ENCODE measurements at regions not wholly inside any gene's neighbourhood (a gene's known extent, or its start where the extent isn't known, plus 50 kb on each side); places are given as distances from the start of the nearest gene placed in this dataset.

DNA sequence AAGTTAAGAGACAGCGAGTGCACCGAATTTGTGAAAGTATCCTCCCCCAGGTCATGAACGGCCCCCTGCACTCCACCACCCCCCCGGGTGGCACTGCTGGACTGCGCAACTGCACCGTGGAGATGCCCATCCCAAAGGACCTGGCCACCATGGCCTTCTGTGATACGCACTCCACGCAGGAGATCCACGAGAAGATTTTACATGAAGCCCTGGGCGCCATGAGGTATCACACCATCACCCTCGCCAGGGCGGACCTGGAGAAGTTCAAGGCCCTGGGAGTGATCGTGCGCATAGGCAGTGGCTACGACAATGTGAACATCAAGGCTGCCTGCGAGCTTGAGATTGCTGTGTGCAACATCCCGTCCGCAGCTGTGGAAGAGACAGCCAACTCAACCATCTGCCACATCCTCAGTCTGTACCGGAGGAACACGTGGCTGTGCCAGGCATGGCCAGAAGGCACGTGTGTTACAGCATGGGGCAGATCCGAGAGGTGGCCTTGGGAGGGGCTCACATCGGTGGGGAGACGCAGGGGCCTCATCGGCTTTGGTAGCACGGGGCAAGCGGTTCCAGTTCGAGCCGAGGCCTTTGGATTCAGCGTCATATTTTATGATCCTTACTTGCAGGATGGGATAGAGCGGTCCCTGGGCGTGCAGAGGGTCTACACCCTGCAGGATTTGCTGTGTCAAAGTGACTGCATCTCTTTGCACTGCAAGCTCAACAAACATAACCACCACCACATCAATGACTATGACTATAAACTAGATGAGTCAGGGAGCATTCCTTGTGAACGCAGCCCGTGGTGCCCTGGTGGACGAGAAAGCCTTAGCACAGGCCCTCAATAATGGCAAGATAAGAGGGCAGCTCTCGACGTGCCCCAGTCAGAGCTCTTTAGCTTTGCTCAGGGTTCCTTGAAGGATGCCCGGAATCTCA, 290.8 kb upstream of the MC4R start:
- no peak for DNase-seq (ENCODE audit: low read depth in 2 of 2)

DNA sequence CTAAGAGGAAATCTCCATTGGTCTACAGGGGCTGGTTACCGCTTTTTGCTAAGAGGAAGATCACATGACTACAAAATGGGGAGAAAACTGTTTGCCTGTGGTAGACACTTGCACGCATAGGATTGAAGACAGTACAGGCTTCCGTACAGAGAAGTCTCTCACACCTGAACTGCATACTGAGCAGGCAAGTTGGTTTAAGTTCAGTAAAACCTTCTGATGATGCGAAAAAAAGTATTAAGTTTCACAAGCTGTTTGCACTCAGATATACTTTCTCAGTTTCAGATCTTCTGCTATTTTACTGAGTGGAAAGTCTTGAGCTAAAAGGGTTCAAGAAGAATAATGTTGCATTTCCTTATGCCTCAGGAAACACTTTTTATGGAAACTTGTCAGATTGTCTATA, 292.2 kb upstream of the MC4R start:
- no peak for DNase-seq (ENCODE audit: low read depth in 2 of 2)

DNA sequence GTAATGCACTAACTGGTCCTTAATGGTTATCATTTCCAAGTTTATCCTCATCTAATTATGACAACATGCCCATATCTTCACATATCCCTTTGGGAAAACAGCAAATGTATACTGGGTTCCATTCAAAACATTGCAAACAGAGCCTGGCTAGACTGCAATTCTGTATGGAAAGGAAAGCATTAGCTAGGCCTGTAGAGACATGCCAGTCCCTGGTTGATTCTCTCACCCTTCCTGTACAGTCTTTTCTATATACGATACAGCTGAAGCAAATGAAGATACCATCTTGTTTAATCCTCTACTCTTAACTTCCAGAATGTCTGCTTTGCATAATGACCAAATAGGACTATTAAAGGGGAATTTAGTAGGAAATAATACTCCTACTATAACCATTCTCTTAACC, 294.4 kb upstream of the MC4R start:
- no peak for DNase-seq (ENCODE audit: low read depth in 2 of 2)

DNA sequence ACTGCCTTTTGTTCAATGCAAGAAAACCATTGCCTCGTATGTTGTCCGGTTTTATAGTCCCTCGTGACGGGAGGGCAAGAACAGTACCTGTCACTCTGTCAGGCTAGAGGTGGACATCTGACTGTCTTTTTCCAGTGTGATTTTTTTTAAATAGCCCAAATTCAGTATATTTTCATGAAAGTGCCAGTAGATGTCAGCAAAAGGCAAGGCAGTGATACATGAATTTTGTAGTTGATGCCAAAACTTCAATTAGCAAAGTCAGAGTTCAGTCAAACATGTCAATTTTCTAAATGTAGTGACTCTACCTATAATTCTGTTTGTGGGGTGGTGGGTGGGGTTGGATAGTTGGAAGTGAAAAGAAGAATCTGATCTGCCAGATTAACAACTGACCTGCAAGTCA, 296.0 kb upstream of the MC4R start:
- DNase-seq (ENCODE audit: low read depth in 2 of 2): no peak

DNA sequence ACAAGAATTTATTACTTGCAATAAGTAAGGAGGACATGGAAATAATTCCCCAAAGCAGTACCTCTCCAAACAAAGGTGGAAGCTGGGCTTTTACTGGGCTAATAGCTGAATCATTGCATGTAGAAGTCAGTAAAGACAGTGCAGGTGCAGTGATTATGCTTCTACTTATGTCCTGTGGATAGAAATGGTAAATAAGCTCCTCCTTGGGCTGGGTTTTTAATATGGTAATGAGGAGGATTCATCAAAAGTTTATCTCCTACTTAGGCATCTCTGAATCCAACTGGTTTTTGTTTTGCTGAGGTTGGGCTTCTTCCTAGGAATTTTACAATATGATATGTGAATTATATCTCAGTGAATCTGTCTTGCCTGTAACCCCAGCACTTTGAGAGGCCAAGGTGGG, 297.4 kb upstream of the MC4R start:
- DNase-seq (ENCODE audit: low read depth in 2 of 2): no peak

DNA sequence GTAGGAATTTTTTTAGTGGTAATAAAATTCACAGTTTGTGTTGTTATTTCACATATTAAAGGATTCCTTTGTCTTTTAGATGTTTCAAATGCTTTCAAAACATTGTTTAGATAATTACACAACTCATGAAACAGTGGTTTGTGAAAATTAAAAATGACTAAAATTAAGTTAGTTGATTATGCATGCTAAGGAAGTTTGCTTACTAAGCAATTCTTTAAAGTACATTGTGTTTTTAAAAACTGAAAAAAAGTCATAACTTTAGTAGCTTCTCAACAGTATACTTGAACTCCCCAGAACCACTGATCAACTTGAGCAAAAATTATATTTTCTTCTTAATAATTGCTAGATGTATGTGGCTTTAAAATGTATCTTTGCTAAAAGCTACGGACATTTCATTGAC, 298.4 kb upstream of the MC4R start:
- DNase-seq (ENCODE audit: low read depth in 2 of 2): no peak

DNA sequence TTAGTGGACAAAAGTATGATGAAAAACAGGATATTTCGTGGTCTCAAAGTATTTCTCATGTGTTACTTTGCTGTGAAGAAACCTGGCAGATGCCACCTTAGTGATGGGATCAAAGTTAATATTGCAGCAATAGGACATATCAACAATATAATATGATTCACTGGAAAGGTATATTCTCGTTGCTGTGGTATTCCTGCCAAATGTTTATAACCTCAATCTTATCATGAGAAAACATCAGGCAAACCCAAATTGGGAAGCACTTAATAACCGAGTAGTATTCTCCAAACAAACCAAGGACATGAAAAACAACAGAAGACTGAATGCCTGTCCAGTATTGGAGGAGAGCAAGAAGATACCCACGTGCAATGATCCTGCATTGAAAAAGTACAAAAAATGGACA, 302.6 kb upstream of the MC4R start:
- DNase-seq (ENCODE audit: low read depth in 2 of 2): no peak

DNA sequence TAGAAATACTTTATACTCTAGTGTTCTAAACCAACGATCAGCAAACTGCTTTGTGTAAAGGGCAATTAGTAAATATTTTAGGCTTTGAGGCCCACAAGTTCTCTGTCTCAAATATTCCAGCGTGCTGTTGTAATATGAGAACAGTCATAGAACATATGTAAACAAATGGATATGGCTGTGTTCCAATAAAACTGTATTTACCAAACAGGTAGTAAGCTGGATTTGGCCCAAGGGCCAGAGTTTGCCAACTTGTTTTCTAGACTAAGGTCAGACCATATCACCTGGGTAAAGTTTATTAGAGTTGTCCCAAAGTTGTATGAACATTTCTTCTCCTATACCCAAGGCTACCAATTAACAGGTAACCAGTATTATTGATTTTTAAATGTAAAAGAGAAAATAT, 303.2 kb upstream of the MC4R start:
- DNase-seq (ENCODE audit: low read depth in 2 of 2): no peak

DNA sequence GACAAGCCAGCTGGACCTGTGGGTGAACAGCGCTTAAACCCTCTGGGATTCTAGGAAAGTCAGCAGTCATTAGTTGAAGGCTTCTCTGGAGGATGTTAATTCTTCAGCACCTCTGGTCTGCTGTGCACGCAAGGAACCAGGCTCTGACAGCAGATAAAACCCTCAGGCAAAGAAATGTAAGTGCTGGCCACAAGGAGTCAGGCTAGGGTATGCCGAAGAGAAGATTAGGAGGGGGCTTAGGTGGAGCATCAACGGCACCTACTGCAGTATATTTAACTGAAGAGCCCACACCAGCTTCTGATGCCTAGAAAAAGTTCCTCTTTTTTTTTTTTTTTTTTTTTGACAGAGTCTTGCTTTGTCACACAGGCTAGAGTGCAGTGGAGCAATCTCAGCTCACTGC, 304.2 kb upstream of the MC4R start:
- DNase-seq (ENCODE audit: low read depth in 2 of 2): no peak

DNA sequence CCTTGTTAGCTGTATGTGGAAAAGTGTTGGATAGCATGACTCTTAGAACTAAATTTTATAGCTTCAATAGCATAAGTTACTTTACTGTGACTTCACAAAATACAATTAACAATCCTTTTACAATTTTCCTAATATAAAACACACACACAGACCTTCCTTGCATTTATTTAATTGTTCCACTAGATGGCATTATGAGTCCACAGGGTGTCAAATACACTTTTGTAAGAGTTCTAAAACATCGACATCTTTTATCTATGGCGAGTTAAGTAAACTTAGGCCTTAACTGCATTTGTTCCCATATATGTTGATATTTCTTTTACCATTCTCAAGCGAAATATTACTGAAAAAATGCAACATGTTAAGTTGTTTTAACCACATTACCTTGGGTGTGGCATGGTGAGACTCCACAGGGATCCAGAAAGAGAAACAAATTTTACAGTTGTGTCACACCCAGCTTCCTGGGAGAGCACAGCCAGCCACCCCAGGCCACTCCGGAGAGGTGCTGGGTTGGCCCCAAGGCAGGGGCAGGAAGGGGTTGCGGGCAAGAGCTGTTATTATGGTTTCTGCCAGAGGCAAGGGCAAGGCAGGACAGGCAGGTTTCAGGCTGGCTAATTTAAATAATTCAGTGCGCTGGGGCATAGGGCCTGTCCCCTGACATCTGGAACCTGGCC, 312.4 kb upstream of the MC4R start:
- peak in 1 of 2 experiments; percentile 1 for DNase-seq (ENCODE audit: low read depth in 2 of 2)

DNA sequence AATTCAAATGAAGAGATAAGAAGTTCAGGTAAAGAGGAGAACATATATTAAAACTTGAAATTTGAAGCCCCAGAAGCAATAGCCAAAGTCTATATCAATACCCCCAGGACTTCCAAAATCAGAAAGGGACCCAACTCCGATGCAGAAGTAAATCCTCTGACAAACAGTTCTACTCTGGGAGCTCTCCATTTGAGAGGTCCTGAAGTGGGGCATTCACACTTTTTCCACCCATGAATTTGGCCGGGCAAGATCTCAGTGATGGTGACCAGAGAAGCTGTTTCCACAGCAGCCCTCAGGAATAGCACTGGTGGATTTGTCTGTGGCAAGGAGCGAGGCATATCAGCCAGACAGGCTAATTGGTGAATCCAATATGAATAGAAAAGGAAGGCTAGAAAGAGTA, 313.6 kb upstream of the MC4R start:
- no peak for DNase-seq (ENCODE audit: low read depth in 2 of 2)

DNA sequence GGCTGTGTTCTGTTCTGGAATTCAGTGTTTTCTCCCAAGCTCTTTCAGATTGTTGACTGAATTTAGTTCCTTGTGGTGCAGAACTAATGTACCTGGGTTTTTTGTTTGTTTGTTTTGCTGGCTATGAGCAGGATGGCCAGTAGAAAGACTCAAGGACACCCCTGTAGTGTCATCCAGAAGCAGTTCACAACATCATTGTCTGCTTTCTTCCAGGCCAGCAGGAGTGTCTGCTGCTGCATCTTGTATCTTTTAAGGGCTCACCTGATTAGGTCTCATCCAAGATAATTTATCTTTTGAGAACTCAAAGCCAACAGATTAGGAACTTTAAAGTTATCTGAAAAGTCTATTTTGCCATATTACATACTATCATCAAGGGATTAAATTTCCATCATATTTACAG, 318.5 kb upstream of the MC4R start:
- DNase-seq (ENCODE audit: low read depth in 2 of 2): no peak

DNA sequence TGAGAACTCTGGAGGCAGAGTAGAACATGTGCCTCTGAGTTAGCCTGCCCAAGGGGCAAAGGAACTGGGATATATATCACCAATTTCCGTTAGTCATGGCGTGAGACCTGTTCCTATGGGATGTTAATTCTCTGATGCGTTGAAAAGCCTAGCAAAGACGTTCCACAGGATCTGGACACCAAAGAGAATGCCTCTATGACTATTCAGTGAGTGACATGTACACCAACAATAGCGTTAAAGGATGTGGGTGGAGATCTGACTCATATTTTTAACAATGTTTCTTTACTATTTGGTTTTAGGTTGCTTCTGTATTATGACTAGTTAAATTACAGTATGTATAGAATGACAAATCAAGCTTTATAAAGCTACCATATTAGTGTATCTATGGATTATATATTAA, 320.9 kb upstream of the MC4R start:
- DNase-seq (ENCODE audit: low read depth in 2 of 2): no peak

DNA sequence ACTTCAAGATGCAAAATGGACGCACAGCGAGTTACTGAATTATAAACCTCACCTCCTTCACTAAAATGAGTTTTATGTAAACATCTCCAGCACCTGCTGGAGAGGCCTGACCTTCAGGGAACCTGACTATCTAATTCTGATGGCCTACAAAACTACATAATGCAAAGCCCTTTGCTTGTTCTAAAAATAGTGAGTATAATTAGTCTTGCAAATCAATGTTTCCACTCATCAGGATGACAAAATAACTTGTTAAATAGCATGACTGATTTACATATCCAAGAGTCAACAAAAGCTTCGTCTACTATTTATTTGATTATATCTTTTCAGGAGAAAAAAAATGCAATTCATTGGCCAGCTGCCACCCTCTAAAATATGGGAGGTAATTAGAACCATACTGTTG, 326.3 kb upstream of the MC4R start:
- DNase-seq (ENCODE audit: low read depth in 2 of 2): no peak

DNA sequence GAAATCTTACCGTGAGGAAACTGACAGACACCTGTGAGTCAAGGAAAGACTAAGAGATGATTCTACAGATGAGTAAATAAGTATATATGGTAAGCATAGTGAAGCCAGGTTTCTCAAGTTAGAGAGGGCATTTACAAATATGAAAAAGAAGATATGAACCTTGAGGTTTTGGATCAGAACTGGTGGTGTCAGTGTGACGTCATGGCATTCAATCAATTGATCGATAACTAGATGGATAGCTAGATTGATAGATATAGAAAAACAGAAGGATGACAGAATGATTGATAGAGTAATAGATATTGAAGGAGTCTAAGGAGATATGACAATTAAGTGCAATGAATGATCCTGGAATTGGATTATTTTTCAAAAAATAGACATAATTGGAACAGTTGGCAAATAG, 350.2 kb upstream of the MC4R start:
- no peak for DNase-seq (ENCODE audit: low read depth in 2 of 2)

DNA sequence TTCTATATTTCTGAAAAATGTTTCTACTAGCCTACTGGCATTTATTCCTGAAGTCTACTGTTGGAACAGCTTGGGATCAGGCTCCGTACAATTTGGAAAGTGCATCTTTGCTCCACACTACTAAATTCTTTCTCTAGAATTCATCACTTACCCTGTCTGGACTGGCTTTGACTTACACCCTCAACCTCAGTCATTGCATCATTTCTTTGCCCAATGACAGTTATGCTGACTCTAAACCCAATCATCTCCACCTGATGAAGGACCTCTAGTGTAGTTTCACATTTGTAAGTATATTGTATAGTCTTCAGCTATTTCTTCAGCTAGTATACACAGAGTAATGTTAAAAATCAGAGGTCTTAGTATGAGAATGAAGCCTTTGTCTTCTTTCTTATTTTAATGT, 359.6 kb upstream of the MC4R start:
- no peak for DNase-seq (ENCODE audit: low read depth in 2 of 2)

DNA sequence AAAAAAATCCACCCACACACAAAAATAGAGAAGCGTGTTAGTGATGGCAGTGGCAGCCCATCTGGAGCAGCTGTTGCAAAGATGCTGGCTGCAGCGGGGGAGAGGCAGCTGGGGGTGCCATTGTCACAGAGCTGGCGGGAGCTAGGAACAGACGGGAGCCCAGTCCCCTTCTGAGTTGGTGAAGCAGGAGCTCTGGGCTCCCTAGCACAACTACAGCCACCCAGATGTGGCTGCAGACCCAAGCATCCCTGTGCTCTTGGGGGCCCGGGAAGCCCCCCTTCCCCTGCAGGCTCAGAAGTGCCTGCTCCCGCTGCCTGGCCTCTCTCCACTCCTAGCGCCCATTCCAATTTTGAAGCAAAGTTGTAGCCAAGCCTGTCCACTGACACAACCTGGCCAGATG, 366.6 kb upstream of the MC4R start:
- DNase-seq (ENCODE audit: low read depth in 2 of 2): no peak

DNA sequence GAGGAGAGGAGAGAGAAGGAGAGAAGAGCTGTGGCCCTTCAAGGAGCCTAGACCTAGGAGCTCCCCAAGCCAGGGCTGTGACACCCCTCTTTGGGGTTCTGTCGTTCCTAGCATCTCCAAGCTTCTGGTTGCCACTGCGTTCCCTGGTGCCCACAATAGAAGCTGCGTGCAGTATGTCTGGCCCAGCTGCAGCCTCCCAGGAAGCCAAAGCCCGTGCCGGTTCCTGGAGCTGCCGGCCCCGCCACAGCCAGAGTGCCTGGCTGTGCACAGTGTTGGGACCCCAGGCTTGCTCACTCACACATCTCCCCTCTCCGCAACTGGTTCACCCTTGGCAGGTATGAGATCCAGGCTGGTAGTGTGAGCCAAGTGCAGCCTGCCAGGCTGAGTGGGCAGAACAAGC, 367.7 kb upstream of the MC4R start:
- DNase-seq (ENCODE audit: low read depth in 2 of 2): no peak

DNA sequence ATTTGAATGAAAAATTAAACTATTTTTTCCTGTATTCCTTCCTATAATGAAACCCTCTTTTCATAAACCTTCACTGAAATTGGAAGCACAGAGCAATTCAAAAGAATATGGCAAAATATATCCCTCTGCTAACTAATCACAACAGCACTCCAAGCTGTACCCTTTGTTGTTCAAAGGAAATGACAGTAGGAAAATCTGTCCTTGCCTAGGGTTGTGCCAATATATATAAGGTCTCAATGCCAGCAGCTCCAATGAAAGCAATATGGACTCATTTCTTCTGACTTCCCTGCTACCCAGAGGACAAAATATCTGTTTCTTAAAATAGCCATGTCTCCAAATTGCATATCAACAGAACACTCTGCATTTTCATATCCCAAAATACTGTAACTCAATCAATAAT, 373.9 kb upstream of the MC4R start:
- no peak for DNase-seq (ENCODE audit: low read depth in 2 of 2)

DNA sequence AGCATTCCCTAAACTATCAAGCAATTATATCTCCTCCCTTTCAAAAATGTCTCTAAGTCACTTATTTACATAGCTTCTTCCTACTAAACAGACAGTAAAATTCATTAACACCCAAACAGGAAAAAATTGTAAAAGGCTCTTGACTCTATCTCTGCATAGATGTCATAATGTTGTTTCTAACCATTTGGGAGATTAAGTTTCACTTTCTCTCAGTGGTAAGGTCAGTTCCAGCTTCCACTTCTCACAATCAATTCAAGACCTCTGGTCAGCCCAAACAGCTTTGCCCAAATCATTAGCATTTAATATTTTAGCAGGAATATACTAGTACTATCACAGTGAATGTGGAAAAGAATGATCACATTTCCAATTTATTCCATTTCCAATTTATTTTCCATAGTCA, 374.3 kb upstream of the MC4R start:
- no peak for DNase-seq (ENCODE audit: low read depth in 2 of 2)

DNA sequence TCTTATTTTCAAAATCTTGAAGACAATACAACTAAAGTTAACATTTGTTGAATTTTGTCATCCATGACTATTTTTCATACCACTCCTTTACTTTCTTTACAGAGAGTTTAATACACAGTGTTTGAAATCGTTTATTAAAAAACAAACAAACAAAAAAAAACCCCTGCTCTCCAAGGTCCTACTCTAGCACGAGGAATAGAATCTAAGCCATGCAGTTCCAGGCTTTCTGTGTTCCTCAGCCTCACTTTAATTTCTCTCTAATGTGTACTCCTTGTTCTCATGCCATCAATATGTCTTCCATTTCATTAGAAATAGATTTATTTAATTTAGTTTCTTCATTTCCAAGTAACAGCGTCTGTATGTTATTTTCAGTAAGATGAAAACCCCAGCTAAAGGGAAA, 381.2 kb upstream of the MC4R start:
- DNase-seq (ENCODE audit: low read depth in 2 of 2): no peak

DNA sequence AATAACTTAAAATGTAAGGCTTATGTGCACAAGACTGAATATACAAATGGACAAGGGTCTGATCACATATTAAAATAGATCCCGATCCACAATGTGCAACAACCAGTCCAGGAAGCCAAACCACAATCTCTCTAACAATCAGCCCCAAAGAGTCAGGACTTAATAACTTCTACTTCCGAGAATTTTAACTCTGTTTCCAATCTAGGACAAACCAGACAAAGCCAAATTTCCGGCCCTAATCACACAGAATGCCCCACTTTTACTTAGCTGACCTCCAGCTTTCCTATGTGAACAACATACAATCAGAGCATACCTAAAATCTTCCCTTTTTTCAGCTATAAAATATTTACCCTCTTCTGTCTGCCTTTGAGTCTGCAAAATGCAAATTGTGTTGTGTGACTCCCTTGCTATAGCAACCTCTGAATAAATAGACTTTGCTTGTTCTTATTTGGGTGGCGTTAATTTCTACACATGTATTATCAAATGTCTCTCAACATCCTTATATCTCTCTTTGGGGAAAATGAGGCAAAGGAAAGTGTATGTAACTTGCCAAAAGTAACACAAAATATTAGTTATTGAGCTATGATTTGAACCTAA, 381.9 kb upstream of the MC4R start:
- DNase-seq (ENCODE audit: low read depth in 2 of 2): no peak

DNA sequence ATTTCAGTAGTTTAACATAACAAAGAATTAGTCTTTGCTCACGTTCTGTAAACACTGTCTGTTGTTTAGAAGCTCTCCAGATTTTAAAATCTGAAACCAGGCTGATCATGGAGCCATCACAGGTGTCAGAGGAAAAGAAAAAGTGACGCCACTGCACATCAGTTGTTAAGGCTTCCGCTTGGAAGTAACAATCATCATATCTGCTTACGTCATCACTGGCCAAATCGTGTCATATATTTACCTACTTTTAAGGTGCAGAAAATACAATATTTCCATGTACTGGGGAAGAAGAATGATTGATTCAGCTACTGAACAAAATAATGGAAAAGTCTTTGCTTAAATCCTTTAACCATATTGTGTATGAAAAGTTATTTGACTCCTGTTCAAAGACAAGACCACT, 382.6 kb upstream of the MC4R start:
- no peak for DNase-seq (ENCODE audit: low read depth in 2 of 2)

Data from fibroblast of skin of left quadriceps (primary cell).